Kidney epithelial cell (primary cell): ENCODE measurements at regions not wholly inside any gene's neighbourhood (a gene's known extent, or its start where the extent isn't known, plus 50 kb on each side); places are given as distances from the start of the nearest gene placed in this dataset.

Source experiments
- DNase-seq: peaks from one replicate; pipeline ENCODE4 v3.0.0-alpha.2; 2010; ENCODE audit warnings: low read depth
- H3K27me3 ChIP-seq: 2 replicates; pipeline ENCODE4 v1.6.0; 2011; ENCODE audit warnings: low read length; ENCODE audit not compliant: control insufficient read depth, insufficient read depth
- H3K36me3 ChIP-seq: 2 replicates; pipeline ENCODE4 v1.5.1; 2011; ENCODE audit warnings: low read length; ENCODE audit not compliant: control insufficient read depth, insufficient read depth
- H3K4me3 ChIP-seq: 2 replicates; pipeline ENCODE4 v1.5.1; 2011; ENCODE audit warnings: low read depth, mild to moderate bottlenecking, control low read depth, low read length
- TF ChIP-seq, protein P1 (sequence below): IDR thresholded peaks from 2 replicates; pipeline ENCODE4 v1.5.1; 2011; ENCODE audit warnings: mild to moderate bottlenecking, moderate library complexity, low read length, control low read depth, inconsistent platforms; ENCODE audit not compliant: insufficient read depth, poor library complexity, severe bottlenecking

DNA sequence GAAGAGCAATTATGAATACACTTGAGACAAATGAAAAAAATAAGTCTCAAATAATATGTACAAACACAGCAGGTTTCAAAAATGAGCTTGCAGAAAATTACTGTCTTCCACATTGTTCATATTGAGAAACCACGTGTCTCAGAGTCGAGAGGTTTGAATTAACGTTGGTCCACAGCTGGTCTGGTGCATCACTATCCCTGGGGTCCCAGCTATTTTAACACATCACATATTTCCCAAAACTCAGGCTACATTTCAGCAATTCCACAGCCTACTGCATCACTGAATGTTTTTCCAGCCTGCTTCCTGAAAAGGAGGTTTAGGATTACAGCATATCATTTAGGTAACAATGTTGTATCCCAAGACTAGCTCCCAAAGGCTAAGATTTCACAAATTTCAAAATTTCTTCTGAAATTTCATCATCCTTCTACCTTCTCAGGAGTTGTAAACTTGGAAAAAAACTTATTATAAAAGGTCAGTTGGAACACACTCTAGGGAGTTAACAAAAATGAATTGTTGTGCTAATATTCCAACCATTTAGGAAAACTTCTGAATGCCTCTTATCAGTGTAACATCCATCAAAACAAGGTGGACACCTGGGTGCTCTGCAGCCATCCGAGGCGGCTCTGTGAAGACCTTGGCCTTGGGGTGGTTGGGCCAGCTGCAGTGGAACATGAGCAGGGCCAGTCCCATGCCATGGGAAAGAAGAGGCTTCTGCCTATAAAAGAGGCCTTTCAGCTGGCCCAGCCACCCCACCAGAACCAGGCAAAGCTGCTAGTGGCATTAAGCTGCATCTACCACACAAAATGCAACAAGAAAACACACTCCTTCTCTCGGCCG, 198.1 kb upstream of the RBBP8 start:
- Histone ChIP-seq H3K4me3 (no peak overlapping the region), H3K27me3 (no peaks in the 10 kb centered on the region), H3K36me3 (no peaks in the 10 kb centered on the region)
- TF ChIP-seq, protein P1, sequence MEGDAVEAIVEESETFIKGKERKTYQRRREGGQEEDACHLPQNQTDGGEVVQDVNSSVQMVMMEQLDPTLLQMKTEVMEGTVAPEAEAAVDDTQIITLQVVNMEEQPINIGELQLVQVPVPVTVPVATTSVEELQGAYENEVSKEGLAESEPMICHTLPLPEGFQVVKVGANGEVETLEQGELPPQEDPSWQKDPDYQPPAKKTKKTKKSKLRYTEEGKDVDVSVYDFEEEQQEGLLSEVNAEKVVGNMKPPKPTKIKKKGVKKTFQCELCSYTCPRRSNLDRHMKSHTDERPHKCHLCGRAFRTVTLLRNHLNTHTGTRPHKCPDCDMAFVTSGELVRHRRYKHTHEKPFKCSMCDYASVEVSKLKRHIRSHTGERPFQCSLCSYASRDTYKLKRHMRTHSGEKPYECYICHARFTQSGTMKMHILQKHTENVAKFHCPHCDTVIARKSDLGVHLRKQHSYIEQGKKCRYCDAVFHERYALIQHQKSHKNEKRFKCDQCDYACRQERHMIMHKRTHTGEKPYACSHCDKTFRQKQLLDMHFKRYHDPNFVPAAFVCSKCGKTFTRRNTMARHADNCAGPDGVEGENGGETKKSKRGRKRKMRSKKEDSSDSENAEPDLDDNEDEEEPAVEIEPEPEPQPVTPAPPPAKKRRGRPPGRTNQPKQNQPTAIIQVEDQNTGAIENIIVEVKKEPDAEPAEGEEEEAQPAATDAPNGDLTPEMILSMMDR = no peak
- DNase-seq = no peak

DNA sequence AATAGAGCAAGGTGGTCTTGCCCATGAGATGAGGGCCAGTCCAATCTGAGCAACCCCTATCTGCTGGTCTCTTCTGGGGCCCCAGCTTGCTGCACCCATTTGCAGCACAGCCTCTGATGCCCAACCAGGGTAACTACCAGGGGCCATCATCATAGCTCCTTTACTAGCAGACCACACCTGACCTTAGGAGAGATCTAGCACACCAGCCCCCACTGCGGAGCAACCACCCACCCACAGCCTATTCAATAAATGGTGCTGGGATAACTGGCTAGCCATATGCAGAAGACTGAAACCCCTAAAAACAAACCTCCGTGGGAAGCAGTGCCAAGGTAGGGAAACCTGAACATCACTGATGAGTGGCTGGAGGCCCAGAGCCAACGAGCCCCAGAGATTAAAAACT, 196.1 kb upstream of the RBBP8 start:
- DNase-seq = no peak
- Histone ChIP-seq H3K36me3 (no peaks in the 10 kb centered on the region), H3K4me3 (no peak overlapping the region), H3K27me3 (no peaks in the 10 kb centered on the region)
- TF ChIP-seq, protein P1 = no peak

DNA sequence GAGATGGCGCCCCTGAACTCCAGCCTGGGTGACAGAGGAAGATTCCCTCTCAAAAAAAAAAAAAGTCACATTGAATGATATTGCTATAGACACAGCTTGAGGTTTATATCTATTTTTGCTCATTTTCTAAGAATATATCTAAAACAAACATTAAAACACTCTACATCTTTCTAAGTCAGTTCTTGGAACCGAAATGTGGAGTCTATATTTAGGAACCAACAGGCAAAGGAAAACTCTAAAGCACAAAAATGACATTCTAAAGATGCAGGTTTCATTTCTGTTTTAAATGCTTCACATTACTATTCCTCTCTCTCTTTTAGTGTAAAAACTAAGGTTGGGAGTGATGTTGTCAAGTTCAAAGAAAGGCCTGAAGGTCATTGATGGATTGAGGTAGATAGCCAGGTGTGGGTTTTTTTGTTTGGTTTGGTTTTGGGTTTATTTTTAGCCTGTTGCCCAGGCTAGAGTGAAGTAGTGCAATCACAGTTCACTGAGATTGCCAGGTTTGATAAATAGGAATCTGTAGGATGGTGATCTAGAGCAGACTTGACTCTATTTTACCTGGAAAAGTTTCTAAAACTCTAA, 194.0 kb upstream of the RBBP8 start:
- Histone ChIP-seq H3K27me3 (no peaks in the 10 kb centered on the region), H3K4me3 (no peak overlapping the region), H3K36me3 (no peaks in the 10 kb centered on the region)
- no peak for DNase-seq
- TF ChIP-seq, protein P1 = no peak

DNA sequence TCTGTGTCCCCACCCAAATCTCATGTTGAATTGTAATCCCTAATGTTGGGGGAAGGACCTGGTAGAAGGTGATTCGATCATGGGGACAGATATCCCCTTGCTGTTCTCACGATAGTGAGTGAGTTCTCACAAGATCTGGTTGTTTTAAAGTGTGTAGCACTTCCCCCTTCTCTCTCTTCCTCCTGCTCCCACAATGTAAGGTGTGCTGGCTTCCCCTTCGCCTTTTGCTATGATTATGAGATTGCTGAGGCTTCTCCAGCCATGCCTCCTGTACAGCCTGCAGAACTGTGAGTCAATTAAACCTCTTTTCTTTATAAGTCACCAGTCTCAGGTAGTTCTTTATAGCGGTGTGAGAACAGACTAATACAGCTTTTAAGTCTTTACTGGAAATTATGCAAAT, 193.3 kb upstream of the RBBP8 start:
- DNase-seq = no peak
- TF ChIP-seq, protein P1 = no peak
- Histone ChIP-seq H3K4me3 (no peak overlapping the region), H3K27me3 (no peaks in the 10 kb centered on the region), H3K36me3 (no peaks in the 10 kb centered on the region)

DNA sequence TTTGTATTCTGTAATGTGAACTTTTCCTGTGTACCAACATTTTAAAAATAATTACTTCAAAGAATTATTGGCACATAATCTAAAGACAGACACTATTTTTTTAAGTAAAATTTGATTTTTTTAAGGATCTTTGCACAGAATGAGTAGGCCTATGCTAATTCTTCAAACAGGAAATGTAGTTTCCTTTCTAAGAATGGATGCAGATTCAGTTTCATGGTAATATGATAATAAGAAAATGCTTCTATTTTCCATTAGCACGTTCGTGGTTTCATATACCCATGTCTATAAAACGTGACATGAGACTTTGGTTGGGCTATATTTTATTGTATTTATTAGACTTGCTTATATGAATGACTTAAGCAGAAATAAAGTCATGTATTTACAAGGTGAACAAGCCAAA, 191.8 kb upstream of the RBBP8 start:
- DNase-seq = no peak
- Histone ChIP-seq H3K27me3 (no peaks in the 10 kb centered on the region), H3K4me3 (no peak overlapping the region), H3K36me3 (no peaks in the 10 kb centered on the region)
- TF ChIP-seq, protein P1 = no peak
